NCI-H345 treated with DMSO at 0.1 percent for 48 hours (cell line): ENCODE measurements at regions not wholly inside any gene's neighbourhood (a gene's known extent, or its start where the extent isn't known, plus 50 kb on each side); places are given as distances from the start of the nearest gene placed in this dataset.
A peak's percentile ranks its signal among the peaks of the same experiment; 100 is the strongest.
"Not testable (repeated sequence)": the region's sequence is repeated elsewhere in the genome, so short reads cannot be mapped to it uniquely, and the experiment has no call there.

ENCODE experiments used
- DNase-seq: peaks from one replicate; lab custom pipeline; 2025; ENCODE audit not compliant: unreplicated experiment; lab: John Stamatoyannopoulos, UW

- DNase-seq: no peak
Measured at GRCh38 chr2:173713904-173714555, 251.1 kb downstream of the SP3 start.

GRCh38 chr2:173715441-173715840, 249.7 kb downstream of the SP3 start:
- DNase-seq: no peak

GRCh38 chr2:173716458-173717052, 248.6 kb downstream of the SP3 start:
- no peak for DNase-seq

GRCh38 chr2:173719471-173719870, 245.7 kb downstream of the SP3 start:
- DNase-seq: no peak

- no peak for DNase-seq
Measured at GRCh38 chr2:173720306-173720705, 244.9 kb downstream of the SP3 start.

GRCh38 chr2:173734797-173735196, 230.4 kb downstream of the SP3 start:
- DNase-seq: no peak

GRCh38 chr2:173737954-173738575, 227.1 kb downstream of the SP3 start:
- not testable (repeated sequence) for DNase-seq

- no peak for DNase-seq
Measured at GRCh38 chr2:173739006-173739405, 226.2 kb downstream of the SP3 start.

GRCh38 chr2:173740639-173741038, 224.5 kb downstream of the SP3 start:
- no peak for DNase-seq

GRCh38 chr2:173741759-173742158, 223.4 kb downstream of the SP3 start:
- peak; percentile 61 for DNase-seq

- DNase-seq: no peak
Measured at GRCh38 chr2:173747035-173747434, 218.1 kb downstream of the SP3 start.

- DNase-seq: no peak
Measured at GRCh38 chr2:173749315-173749714, 215.9 kb downstream of the SP3 start.

- no peak for DNase-seq
Measured at GRCh38 chr2:173750353-173750801, 214.8 kb downstream of the SP3 start.

GRCh38 chr2:173750831-173751230, 214.3 kb downstream of the SP3 start:
- DNase-seq: no peak

GRCh38 chr2:173751245-173751975, 213.8 kb downstream of the SP3 start:
- no peak for DNase-seq

- no peak for DNase-seq
Measured at GRCh38 chr2:173752152-173752551, 213.0 kb downstream of the SP3 start.

GRCh38 chr2:173753441-173753840, 211.7 kb downstream of the SP3 start:
- DNase-seq: no peak

GRCh38 chr2:173754165-173754564, 211.0 kb downstream of the SP3 start:
- no peak for DNase-seq

- no peak for DNase-seq
Measured at GRCh38 chr2:173754837-173755236, 210.3 kb downstream of the SP3 start.

- DNase-seq: no peak
Measured at GRCh38 chr2:173755798-173756197, 209.4 kb downstream of the SP3 start.

GRCh38 chr2:173759959-173760358, 205.2 kb downstream of the SP3 start:
- no peak for DNase-seq

- no peak for DNase-seq
Measured at GRCh38 chr2:173760553-173760952, 204.6 kb downstream of the SP3 start.
